ENCODE measurements at regions not wholly inside any gene's neighbourhood (a gene's known extent, or its start where the extent isn't known, plus 50 kb on each side); places are given as distances from the start of the nearest gene placed in this dataset.
"Not testable (repeated sequence)": the region's sequence is repeated elsewhere in the genome, so short reads cannot be mapped to it uniquely, and the experiment has no call there.

DNA sequence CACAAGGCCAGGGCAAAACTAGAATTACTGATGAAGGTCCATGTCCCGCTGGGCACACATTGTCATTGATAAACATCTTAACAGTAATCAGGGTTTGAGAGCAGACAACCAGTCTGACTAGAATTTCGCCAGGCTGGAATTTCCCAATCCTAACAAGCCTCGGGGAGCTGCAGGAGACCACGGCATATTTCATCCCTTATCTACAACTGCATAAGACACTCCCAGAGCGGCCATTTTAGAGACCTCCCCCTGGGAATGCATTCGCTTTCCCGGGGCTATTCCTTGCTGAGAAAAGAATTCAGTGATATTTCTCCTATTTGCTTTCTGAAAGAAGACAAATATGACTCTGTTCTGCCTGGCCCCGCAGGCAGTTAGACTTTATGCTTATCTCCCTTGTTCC is 611.3 kb upstream of the FAM98A start:
- H3K36me3 ChIP-seq (ENCODE audit: control insufficient read depth, insufficient read depth, low read length); H3K27me3 ChIP-seq (replicated peaks; ENCODE audit: control insufficient read depth, insufficient read depth, low read length, poor library complexity, severe bottlenecking); DNase-seq: not testable (repeated sequence)

DNA sequence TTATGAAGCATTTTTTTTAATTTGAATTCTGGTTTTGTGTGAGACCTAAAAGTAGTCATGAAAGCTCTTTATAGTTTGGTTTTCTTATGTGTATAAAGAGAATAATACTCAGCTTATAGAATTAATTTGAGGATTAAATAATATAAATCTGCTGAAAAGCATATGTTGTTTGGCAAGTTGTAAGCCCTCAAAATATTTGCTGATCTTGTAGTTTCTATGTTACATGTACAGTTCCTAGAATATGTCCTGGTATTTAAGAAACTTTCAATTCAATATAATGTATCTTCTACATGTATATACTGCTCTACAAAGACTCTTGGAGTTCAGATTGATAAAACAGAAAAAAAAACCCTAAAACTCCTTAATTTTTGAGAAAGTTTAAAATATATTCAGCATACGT is 605.5 kb upstream of the FAM98A start:
- no peaks in the 10 kb centered on the region for H3K4me1 ChIP-seq (ENCODE audit: control insufficient read depth, insufficient read depth, low read length, poor library complexity, severe bottlenecking)
- peaks cover 6% of the 10 kb centered on the region for H3K9me3 ChIP-seq (ENCODE audit: control insufficient read depth, low read length)
- H3K27ac ChIP-seq (ENCODE audit: insufficient read depth, low read length, poor library complexity, severe bottlenecking) = no peak overlapping the region
- H3K27me3 ChIP-seq (replicated peaks; ENCODE audit: control insufficient read depth, insufficient read depth, low read length, poor library complexity, severe bottlenecking) = no peaks in the 10 kb centered on the region
- H3K4me3 ChIP-seq (ENCODE audit: insufficient read depth, low read depth, low read length, poor library complexity, severe bottlenecking) = no peak overlapping the region
- H3K36me3 ChIP-seq (ENCODE audit: control insufficient read depth, insufficient read depth, low read length) = no peaks in the 10 kb centered on the region
- no peak for DNase-seq

More for the DNA sequence above, 611.3 kb upstream of the FAM98A start:
- H3K27ac ChIP-seq (ENCODE audit: insufficient read depth, low read length, poor library complexity, severe bottlenecking); H3K9me3 ChIP-seq (ENCODE audit: control insufficient read depth, low read length); H3K4me1 ChIP-seq (ENCODE audit: control insufficient read depth, insufficient read depth, low read length, poor library complexity, severe bottlenecking); H3K4me3 ChIP-seq (ENCODE audit: insufficient read depth, low read depth, low read length, poor library complexity, severe bottlenecking): not testable (repeated sequence)

DNA sequence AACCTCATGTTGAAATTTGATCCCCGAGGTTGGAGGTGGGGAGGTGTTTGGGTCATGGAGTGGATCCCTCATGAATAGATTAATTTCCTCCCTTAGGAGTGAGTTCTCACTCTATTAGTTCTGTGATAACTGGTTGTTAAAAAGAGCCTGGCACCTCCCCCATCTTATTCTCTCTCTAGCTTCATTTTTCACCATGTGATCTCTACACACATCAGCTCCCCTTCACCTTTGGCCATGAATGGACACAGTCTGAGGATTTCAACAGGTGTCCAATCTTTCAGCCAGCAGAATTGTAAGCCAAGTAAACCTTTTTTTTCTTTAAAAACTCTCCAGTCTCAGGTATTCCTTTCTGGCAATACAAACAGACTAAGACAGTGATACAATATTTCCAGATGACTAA is 602.0 kb upstream of the FAM98A start:
- Histone ChIP-seq H3K9me3 (ENCODE audit: control insufficient read depth, low read length) (no peaks in the 10 kb centered on the region), H3K4me1 (ENCODE audit: control insufficient read depth, insufficient read depth, low read length, poor library complexity, severe bottlenecking) (no peaks in the 10 kb centered on the region), H3K4me3 (ENCODE audit: insufficient read depth, low read depth, low read length, poor library complexity, severe bottlenecking) (no peak overlapping the region), H3K36me3 (ENCODE audit: control insufficient read depth, insufficient read depth, low read length) (no peaks in the 10 kb centered on the region), H3K27ac (ENCODE audit: insufficient read depth, low read length, poor library complexity, severe bottlenecking) (no peak overlapping the region), H3K27me3 (replicated peaks; ENCODE audit: control insufficient read depth, insufficient read depth, low read length, poor library complexity, severe bottlenecking) (no peaks in the 10 kb centered on the region)
- DNase-seq = no peak

GRCh38 chr2:34199971-34200370 is 600.9 kb upstream of the FAM98A start:
- no peak overlapping the region for H3K27ac ChIP-seq (ENCODE audit: insufficient read depth, low read length, poor library complexity, severe bottlenecking)
- no peaks in the 10 kb centered on the region for H3K36me3 ChIP-seq (ENCODE audit: control insufficient read depth, insufficient read depth, low read length)
- H3K4me3 ChIP-seq (ENCODE audit: insufficient read depth, low read depth, low read length, poor library complexity, severe bottlenecking) = no peak overlapping the region
- H3K4me1 ChIP-seq (ENCODE audit: control insufficient read depth, insufficient read depth, low read length, poor library complexity, severe bottlenecking) = no peaks in the 10 kb centered on the region
- H3K9me3 ChIP-seq (ENCODE audit: control insufficient read depth, low read length) = no peaks in the 10 kb centered on the region
- no peaks in the 10 kb centered on the region for H3K27me3 ChIP-seq (replicated peaks; ENCODE audit: control insufficient read depth, insufficient read depth, low read length, poor library complexity, severe bottlenecking)
- no peak for DNase-seq

- Histone ChIP-seq H3K27me3 (replicated peaks; ENCODE audit: control insufficient read depth, insufficient read depth, low read length, poor library complexity, severe bottlenecking) (no peaks in the 10 kb centered on the region), H3K4me3 (ENCODE audit: insufficient read depth, low read depth, low read length, poor library complexity, severe bottlenecking) (no peak overlapping the region), H3K27ac (ENCODE audit: insufficient read depth, low read length, poor library complexity, severe bottlenecking) (no peak overlapping the region), H3K36me3 (ENCODE audit: control insufficient read depth, insufficient read depth, low read length) (no peaks in the 10 kb centered on the region), H3K4me1 (ENCODE audit: control insufficient read depth, insufficient read depth, low read length, poor library complexity, severe bottlenecking) (no peaks in the 10 kb centered on the region), H3K9me3 (ENCODE audit: control insufficient read depth, low read length) (no peaks in the 10 kb centered on the region)
- DNase-seq = no peak
These were observed 594.1 kb upstream of the FAM98A start for GRCh38 chr2:34193164-34193563.

DNA sequence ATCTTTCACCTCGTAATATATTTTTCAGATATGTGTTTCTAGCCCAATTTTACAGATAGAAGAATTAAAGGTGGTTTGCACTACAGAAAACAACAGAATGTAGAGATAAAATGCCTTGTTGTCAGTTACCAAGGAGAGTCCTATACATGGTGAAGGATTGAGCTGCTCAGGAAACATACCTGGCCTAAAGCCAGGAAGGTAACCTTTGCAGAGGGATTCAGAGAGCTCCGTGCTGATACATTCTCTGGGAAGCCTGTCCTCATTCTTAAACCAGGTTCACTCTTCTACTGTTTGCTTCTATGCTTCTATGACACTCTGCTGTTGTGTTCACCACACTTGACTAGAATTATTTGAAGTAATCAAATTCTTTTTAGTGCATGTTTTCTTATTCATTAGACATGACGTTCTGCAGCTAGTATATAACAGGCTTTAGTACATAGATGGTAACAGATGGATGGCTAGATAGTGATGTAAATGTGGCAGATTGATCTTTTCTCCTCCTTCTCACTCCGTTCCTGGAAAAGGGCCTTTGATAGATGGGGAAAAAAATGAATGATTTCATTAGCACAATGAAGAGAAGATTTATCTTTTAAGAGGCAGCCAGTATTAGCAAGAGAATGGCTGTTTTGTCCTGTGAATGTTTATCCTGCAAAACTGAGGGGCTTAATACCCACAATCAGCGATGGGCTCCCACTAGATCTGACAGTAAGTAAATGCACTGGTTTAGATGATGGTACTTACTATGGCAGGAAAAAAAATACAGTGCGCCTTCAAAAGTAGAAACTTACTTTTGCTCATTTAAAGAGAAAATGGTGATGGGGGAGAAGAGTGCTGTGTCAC is 589.6 kb upstream of the FAM98A start:
- Histone ChIP-seq H3K27me3 (replicated peaks; ENCODE audit: control insufficient read depth, insufficient read depth, low read length, poor library complexity, severe bottlenecking) (no peaks in the 10 kb centered on the region), H3K36me3 (ENCODE audit: control insufficient read depth, insufficient read depth, low read length) (no peaks in the 10 kb centered on the region)

GRCh38 chr2:34179511-34179910 is 580.4 kb upstream of the FAM98A start:
- H3K27ac ChIP-seq (ENCODE audit: insufficient read depth, low read length, poor library complexity, severe bottlenecking) = no peak overlapping the region
- DNase-seq = no peak
- H3K36me3 ChIP-seq (ENCODE audit: control insufficient read depth, insufficient read depth, low read length) = no peaks in the 10 kb centered on the region
- no peak overlapping the region for H3K4me3 ChIP-seq (ENCODE audit: insufficient read depth, low read depth, low read length, poor library complexity, severe bottlenecking)
- H3K27me3 ChIP-seq (replicated peaks; ENCODE audit: control insufficient read depth, insufficient read depth, low read length, poor library complexity, severe bottlenecking) = no peaks in the 10 kb centered on the region
- no peaks in the 10 kb centered on the region for H3K9me3 ChIP-seq (ENCODE audit: control insufficient read depth, low read length)
- no peaks in the 10 kb centered on the region for H3K4me1 ChIP-seq (ENCODE audit: control insufficient read depth, insufficient read depth, low read length, poor library complexity, severe bottlenecking)

More for the DNA sequence above, 589.6 kb upstream of the FAM98A start:
- H3K4me1 ChIP-seq (ENCODE audit: control insufficient read depth, insufficient read depth, low read length, poor library complexity, severe bottlenecking) = no peaks in the 10 kb centered on the region
- no peak overlapping the region for H3K4me3 ChIP-seq (ENCODE audit: insufficient read depth, low read depth, low read length, poor library complexity, severe bottlenecking)
- H3K27ac ChIP-seq (ENCODE audit: insufficient read depth, low read length, poor library complexity, severe bottlenecking) = no peak overlapping the region
- no peak for DNase-seq
- H3K9me3 ChIP-seq (ENCODE audit: control insufficient read depth, low read length) = no peaks in the 10 kb centered on the region

GRCh38 chr2:34178482-34178881 is 579.4 kb upstream of the FAM98A start:
- Histone ChIP-seq H3K36me3 (ENCODE audit: control insufficient read depth, insufficient read depth, low read length) (no peaks in the 10 kb centered on the region), H3K27ac (ENCODE audit: insufficient read depth, low read length, poor library complexity, severe bottlenecking) (no peak overlapping the region), H3K9me3 (ENCODE audit: control insufficient read depth, low read length) (no peaks in the 10 kb centered on the region), H3K4me3 (ENCODE audit: insufficient read depth, low read depth, low read length, poor library complexity, severe bottlenecking) (no peak overlapping the region), H3K4me1 (ENCODE audit: control insufficient read depth, insufficient read depth, low read length, poor library complexity, severe bottlenecking) (no peaks in the 10 kb centered on the region), H3K27me3 (replicated peaks; ENCODE audit: control insufficient read depth, insufficient read depth, low read length, poor library complexity, severe bottlenecking) (no peaks in the 10 kb centered on the region)
- DNase-seq = no peak

DNA sequence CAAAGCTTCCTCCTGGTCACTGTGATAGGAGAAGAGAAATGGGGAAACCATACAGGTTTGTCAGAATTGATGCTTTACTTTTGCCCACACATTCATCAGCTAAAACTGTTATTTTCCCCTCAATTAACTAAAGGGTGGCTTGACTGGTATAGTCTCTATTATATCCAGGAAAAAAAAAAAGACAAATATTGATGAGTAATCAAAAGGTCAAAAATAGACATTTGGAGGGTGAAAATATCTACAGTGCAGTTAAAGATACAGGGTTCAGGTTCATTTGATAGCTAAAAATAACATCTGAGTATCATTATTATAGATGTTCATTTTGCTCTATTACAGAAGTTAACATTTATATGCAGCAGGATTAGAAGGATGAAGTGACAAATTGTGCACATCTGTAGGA is 577.6 kb upstream of the FAM98A start:
- Histone ChIP-seq H3K27me3 (replicated peaks; ENCODE audit: control insufficient read depth, insufficient read depth, low read length, poor library complexity, severe bottlenecking) (no peaks in the 10 kb centered on the region), H3K36me3 (ENCODE audit: control insufficient read depth, insufficient read depth, low read length) (no peaks in the 10 kb centered on the region), H3K4me3 (ENCODE audit: insufficient read depth, low read depth, low read length, poor library complexity, severe bottlenecking) (no peak overlapping the region), H3K27ac (ENCODE audit: insufficient read depth, low read length, poor library complexity, severe bottlenecking) (no peak overlapping the region), H3K4me1 (ENCODE audit: control insufficient read depth, insufficient read depth, low read length, poor library complexity, severe bottlenecking) (no peaks in the 10 kb centered on the region), H3K9me3 (ENCODE audit: control insufficient read depth, low read length) (no peaks in the 10 kb centered on the region)
- no peak for DNase-seq

- Histone ChIP-seq H3K27me3 (replicated peaks; ENCODE audit: control insufficient read depth, insufficient read depth, low read length, poor library complexity, severe bottlenecking) (no peaks in the 10 kb centered on the region), H3K36me3 (ENCODE audit: control insufficient read depth, insufficient read depth, low read length) (no peaks in the 10 kb centered on the region), H3K4me3 (ENCODE audit: insufficient read depth, low read depth, low read length, poor library complexity, severe bottlenecking) (no peak overlapping the region), H3K9me3 (ENCODE audit: control insufficient read depth, low read length) (no peaks in the 10 kb centered on the region), H3K27ac (ENCODE audit: insufficient read depth, low read length, poor library complexity, severe bottlenecking) (no peak overlapping the region), H3K4me1 (ENCODE audit: control insufficient read depth, insufficient read depth, low read length, poor library complexity, severe bottlenecking) (no peaks in the 10 kb centered on the region)
- DNase-seq = no peak
These were observed 575.4 kb upstream of the FAM98A start for GRCh38 chr2:34174506-34174905.
